Non-pigmented ciliary epithelial cell (primary cell): ENCODE measurements at regions not wholly inside any gene's neighbourhood (a gene's known extent, or its start where the extent isn't known, plus 50 kb on each side); places are given as distances from the start of the nearest gene placed in this dataset.
"Not testable (repeated sequence)": the region's sequence is repeated elsewhere in the genome, so short reads cannot be mapped to it uniquely, and the experiment has no call there.

Experiments used
- DNase-seq: peaks from one replicate; pipeline ENCODE4 v3.0.0-alpha.2; 2010; ENCODE audit warnings: low read depth

DNA sequence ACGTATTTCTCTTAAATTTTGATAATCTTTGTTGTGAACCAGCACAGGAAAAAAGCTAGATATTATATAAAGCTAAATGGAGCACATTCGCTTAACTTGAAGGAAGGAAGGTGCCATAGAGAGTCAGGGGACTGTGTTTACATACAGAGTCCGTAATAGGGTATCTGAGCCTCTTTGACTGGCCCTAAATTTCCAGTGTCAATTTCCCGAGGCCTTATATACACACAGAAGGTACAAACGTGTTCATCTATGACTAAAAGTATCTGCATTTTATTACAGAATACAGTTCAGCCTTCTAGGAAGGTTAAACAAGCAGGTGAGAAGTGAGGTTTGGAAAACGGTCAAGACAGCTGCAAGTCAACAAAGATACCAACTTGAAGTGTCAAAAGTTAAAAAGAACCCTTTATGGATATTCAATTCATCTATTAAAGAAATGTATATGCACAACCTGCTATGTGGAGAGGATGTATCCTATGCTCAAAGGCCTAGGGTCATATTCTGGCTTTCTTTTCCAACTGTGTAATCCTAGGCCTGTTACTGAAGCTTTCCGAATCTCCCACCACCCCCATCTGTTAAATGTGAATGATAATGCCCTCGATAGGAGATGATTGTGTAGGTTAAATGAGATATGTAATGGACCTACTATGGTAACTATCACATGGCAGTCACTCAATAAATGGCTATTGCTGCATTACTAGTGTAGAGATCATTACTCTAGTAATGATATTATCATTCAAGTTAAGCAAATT, 263.7 kb upstream of the MAF start:
- no peak for DNase-seq

- no peak for DNase-seq
These were observed 262.8 kb upstream of the MAF start for GRCh38 chr16:79863128-79864031.

DNA sequence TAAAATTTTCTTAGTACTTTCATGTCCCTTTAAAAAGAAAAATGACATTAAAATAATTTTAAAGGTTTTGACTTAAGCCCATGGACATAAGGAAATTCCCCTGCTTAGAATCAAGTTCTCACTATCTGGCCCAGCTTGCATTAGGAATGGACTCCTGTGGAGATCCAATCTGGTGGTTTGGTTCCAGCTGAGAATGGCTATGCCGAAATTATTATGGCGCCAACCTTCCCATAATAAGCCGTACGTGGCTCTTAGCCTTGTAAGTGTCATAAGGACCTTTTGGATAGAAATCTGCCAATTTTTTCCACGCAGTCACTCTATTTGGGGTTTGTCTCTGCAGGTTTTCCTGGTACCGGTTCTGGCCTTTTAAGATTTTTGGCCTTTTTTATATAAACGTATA, 262.1 kb upstream of the MAF start:
- DNase-seq = no peak

DNA sequence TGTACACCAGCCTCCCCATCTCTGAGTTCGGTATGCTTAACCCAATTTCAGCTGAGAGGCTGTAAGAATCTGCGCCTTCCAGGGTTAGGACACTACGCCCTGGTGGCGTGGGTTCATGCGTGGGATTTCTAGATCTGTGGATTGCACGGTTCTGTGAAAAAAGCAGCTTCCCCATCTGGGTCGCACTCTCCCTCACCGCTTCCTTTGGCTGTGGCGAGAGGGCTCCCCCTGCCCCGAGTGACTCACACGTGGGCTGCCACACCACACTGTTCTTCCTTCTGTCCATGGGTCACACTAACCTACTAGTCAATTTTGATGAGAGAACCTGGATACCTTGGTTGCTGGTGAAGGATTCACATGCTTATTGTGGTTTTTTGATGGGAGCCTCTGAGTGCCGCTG, 256.0 kb upstream of the MAF start:
- DNase-seq = no peak

GRCh38 chr16:79850348-79850747, 249.8 kb upstream of the MAF start:
- no peak for DNase-seq

DNA sequence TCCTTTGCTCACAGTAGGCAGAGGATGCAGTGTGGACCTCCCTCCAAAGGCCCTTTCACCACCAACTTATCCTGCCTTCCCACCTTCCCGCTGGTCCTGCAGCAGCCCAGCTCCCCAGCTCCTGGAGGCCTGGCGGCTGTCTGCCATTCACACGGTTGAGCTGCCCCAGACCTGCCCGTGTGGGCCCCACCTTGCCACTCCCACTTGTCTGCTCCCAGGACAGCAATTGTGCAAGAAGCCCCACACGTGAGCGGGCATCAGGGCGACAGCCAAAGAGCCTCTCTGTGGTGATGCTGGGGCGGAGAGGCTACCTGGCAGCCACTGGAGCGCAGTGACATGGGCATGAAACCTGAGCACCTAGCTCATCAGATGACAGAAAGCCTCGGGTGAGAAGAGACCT, 248.6 kb upstream of the MAF start:
- DNase-seq = no peak

DNA sequence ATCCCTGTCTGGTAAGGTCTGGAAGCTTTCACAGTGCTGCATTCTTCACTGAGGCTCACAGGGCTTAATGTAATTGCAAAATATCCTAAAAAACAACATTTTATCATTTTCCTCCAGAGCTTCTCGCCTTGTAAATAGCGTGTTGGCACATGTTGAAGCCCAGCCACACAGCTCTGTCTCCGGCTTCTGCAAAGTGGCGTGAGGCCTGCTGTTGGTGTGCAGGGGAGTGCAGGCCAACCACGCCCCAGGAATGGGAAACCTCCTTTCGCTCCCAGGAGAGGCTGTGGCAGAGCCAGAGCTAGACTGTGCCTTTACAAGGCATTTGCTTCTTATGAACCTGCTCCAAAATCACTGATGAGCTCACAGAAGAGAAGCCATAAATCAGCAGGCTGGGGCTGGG, 248.2 kb upstream of the MAF start:
- no peak for DNase-seq

DNA sequence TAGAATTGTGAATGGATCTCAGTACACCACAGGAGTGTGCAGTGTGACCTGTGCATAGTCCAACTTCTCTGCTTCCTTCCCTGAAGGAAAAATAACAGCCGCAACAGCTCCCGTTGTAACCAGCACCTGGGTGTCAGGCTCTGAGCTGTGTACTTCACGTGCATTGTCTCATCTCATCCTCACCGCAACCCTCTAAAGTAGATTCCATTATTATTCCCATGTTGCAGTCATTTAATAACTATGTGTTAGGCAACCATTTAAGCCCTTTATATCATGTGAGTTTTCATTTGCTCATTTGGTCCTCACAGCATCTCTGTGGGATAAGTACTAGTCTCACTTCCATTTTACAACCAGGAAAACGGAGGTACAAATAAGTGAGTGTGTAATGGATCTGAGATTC, 247.0 kb upstream of the MAF start:
- DNase-seq = no peak

DNA sequence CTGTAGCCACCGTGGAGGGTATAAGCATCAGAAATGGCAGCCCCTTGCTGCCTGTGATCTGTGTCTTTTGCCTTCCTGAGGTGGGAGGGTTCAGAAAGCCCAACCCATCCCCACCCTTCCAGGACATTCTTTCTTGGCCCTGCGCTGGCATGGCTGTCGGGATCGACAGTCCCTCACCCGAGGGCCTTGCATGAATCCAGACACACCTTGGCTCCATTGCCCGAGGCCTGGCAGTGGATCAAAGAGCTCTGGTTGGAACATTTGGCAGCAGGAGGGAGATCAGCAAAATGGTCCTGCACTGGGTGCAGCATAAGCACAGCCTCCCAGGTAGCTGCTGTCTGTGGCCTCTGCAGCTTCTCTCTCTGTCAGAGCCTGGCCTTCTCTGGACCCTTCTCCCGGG, 246.6 kb upstream of the MAF start:
- DNase-seq = no peak

- no peak for DNase-seq
These were observed 245.2 kb upstream of the MAF start for GRCh38 chr16:79845734-79846135.

DNA sequence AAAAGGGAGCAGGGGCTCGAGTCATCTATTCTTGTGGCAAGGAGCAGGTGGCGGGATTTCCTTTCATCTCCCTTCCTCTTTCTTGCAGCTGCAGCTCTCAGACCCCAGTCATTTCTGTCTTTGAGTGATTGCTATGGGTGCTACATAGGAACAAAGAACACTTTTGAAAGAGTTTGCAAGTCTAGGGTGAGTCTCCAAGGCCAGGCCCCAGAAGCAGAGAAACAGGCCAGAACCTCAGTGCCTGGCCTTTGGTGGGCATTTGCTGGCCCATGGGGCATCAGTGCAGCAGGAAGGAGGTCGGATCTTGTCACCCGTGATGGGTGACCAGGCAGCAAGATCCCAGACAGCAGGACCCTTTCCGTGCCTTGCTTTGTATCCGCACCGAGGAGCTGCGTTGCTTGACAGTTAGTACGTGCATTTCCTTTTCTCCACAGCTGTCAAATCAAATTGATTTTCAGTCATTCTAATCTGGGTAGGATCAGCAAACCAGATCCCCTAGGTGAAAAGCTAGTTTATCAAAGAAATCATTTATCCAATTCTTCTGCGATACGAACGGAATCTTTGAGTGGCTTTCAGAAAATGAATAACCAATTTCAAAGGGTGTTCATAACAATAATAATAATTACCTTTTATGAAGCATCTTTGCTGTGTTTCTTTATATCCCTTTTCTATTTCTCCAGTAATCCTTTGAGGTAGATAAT, 244.6 kb upstream of the MAF start:
- DNase-seq = no peak

DNA sequence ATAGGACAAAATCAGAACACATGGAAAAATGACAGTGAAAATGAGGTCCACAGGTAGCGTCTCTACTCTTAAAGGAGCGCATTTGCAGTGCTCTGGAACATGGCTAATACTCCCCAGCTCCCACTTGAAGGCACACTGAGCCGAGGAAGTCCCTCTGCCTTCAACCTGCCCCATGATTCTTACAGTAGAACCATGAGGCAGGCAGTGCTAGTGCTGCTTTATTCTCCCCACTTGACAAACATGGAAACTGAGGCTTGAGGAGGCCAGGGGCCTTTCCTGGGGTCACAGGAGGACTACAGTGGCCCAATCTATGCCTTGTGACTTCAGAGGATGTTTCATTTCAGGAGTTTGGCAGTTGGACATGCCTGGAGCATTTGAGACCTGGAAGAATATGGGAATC, 244.1 kb upstream of the MAF start:
- DNase-seq = no peak

DNA sequence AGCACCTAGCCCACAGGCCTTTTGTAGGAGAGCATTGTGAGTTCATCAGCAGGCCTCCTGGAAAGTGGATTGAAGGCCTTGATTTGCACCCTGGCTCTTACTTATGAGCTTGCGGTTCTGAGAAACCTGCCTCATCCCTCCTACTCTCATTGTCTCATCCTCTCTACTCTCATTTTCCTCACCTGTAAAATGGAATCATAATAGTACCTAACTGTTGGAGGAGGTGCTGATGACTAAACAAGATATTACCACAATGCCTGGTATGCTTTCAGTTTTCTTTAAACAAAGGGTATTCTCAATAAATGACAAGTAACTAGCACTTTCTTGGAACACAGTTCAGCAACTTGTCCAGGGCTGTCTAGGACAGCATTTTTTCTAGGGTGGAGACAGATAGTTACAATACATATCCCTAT, 243.1 kb upstream of the MAF start:
- no peak for DNase-seq

GRCh38 chr16:79843145-79843544, 242.6 kb upstream of the MAF start:
- no peak for DNase-seq

GRCh38 chr16:79842197-79842596, 241.7 kb upstream of the MAF start:
- no peak for DNase-seq

GRCh38 chr16:79839466-79840341, 239.2 kb upstream of the MAF start:
- DNase-seq = no peak

GRCh38 chr16:79838496-79839259, 238.1 kb upstream of the MAF start:
- DNase-seq = no peak

DNA sequence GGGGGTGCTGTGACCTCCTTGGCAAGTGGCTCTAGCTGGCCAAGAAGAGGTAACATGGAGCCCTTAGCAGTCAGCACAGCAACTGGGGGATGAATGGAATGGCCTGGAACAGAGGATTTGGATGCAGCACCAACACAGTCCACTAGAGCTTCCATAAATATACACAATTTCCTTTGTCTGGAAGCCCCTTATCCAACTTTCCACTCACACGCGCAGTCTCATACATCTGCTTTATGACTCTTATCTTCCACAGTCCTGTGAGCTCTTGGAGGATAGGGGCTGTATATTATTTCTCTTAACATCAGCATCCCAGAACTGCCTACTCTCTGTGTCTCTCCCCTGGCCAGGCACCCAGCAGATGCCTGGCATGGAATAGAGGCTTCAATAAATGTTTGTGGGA, 235.6 kb upstream of the MAF start:
- DNase-seq = no peak

GRCh38 chr16:79835194-79835593, 234.7 kb upstream of the MAF start:
- DNase-seq = no peak

DNA sequence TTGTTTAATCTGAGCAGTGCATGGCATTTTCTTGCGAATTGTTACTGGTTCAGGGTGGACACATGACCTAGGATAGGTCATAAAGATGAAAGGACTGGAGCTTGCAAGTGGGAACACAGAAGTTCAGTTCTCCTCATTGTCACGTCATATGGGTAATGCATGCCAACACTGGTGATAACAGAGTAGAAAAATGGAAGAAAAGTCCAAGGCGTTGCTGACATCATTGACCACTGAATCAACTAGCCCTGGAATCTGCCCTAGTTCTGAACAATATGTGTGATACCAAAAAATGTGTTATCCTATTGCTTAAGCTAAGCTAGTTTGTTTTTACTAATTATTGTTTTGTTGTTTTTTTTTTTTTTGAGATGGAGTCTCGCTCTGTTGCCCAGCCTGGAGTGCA, 234.2 kb upstream of the MAF start:
- no peak for DNase-seq

DNA sequence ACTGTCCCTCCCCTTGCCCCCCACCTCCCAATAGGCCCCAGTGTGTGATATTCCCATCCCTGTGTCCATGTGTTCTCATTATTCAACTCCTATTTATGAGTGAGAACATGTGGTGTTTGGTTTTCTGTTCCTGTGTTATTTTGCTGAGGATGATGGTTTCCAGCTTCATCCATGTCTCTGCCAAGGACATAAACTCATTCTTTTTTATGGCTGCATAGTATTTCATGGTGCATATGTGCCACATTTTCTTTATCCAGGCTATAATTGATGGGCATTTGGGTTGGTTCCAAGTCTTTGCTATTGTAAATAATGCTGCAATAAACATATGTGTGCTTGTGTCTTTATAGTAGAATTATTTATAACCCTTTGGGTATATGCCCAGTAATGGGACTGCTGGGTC, 233.5 kb upstream of the MAF start:
- DNase-seq = not testable (repeated sequence)
